SKM-1 (cell line): ENCODE measurements at regions not wholly inside any gene's neighbourhood (a gene's known extent, or its start where the extent isn't known, plus 50 kb on each side); places are given as distances from the start of the nearest gene placed in this dataset.

Experiments used
- DNase-seq: peaks from one replicate; lab custom pipeline; 2025; ENCODE audit not compliant: unreplicated experiment; lab: John Stamatoyannopoulos, UW

- DNase-seq: no peak
Observed at GRCh38 chr7:12882710-12883109, 195.3 kb downstream of the ARL4A start.

DNA sequence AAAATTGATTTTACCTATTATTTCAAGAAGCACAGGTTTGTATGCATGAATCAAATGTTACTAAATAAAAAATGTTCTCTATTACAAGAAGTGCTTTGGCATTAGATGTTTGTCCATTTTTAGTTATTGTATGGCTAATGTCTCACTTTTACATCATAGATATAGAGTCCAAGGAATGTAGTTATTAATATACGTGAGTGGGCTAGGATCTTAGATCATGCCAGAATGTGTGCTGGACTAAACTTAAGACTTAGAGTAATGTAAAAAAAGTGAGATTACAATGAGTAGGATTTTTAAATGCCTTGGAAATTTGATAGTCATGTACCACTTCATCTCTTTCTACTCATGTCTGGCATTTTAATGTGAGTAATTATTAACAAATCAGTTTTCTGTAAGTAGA is 196.6 kb downstream of the ARL4A start:
- no peak for DNase-seq

DNA sequence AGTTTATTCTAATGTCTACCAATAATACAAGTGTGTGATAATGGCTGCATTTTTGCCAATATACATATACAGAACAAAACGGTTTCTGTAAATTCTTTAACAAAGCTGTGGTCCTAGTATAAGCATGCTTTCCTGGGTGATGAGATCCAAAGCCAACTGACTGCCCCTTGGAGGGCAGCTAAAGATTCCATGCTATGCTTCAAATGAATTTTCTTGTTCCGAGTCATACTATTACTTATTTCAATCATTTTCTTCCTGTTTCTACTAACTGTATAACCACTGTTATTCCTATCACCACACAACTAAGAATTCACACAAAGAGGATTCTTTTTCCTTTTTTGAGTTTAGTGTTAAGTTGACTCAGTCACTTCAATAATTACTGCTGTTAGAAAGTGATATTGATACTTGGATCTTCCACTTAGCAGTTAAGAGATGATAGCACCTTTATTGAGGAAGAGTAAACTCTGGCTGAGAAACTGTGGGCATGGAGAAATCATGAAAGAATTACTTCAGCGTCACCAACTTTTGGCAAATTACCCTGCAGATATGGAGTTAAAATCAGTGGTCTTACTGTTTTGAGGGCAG is 197.5 kb downstream of the ARL4A start:
- no peak for DNase-seq

GRCh38 chr7:12888717-12889116 is 201.3 kb downstream of the ARL4A start:
- no peak for DNase-seq

- no peak for DNase-seq
Observed at GRCh38 chr7:12889391-12889790, 202.0 kb downstream of the ARL4A start.

- DNase-seq: no peak
Observed at GRCh38 chr7:12890586-12890985, 203.2 kb downstream of the ARL4A start.

GRCh38 chr7:12893292-12893691 is 205.9 kb downstream of the ARL4A start:
- DNase-seq: no peak

DNA sequence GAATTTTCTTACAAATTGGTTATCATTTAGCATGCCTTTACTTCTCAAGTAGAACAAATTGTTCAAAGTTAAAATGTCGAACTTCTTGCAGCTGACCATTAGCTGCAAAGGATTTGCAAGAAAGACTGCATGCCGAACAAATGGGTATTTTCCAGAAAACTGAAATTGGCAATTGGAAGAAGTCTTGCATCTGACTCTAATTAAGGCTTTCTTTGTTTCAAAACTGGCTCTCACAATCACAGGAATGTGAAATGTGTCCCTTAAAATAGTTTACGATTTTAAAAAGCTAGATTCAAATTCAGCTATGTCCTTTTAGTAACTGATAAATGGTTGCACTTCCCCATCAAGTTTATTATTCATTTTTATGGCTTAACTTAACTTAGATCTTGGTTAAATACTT is 207.9 kb downstream of the ARL4A start:
- DNase-seq: no peak

- no peak for DNase-seq
Observed at GRCh38 chr7:12896316-12896715, 208.9 kb downstream of the ARL4A start.

DNA sequence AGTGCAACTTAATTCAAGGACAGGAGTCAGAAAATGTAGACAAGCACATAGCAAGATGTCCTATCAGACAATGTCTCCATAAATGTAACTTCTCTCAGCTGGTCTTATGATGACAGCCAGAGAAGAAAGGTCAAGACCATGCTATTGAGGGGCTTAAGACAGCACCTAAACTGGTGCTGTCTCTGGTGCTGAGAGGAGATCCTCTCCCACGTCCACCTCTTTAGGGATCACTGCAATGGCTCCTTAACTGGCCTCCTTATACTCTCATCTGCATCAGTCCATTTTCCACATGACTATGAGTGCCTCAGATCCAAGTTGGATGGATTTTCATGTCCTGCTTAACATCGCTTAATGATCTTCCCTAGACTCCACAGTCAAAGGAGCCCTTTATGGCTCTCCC is 210.6 kb downstream of the ARL4A start:
- no peak for DNase-seq

GRCh38 chr7:12898620-12899019 is 211.2 kb downstream of the ARL4A start:
- no peak for DNase-seq

DNA sequence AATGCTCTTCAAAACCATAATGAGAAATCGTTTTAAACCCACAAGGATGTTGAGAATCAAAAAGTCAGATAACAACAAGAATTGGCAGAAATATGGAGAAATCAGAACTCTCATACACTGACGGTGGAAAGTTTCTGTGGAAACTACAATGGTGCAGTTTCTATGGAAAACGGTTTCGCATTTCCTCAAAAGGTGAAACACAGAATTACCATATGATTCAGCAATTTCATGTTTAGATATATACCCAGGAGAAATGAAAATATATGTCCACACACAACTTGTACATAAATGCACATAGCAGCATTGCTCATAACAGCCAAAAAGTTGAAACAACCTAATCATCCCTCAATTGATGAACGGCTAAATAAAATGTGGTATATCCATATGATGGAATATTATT is 218.2 kb downstream of the ARL4A start:
- no peak for DNase-seq

- DNase-seq: no peak
Observed at GRCh38 chr7:12907774-12908173, 220.3 kb downstream of the ARL4A start.

DNA sequence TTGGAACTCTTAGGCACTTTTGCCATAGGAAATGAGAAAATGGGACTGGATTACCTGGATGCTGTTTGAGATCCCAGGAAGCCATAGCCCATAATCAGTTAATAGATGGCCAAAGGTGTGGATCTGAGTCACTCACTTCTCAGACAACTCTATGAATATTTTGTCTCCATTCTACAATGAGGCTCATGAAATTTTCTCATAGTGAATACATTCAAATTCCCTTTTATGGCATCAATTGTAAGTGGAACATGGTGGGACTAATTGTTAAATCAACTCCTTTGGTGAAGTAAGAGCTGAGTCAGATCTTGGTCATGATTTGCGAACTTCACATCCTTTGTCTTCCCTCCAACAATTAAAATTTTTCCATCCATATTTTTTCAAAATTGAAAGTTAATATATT is 222.1 kb downstream of the ARL4A start:
- DNase-seq: no peak

GRCh38 chr7:12911053-12911452 is 223.6 kb downstream of the ARL4A start:
- no peak for DNase-seq

DNA sequence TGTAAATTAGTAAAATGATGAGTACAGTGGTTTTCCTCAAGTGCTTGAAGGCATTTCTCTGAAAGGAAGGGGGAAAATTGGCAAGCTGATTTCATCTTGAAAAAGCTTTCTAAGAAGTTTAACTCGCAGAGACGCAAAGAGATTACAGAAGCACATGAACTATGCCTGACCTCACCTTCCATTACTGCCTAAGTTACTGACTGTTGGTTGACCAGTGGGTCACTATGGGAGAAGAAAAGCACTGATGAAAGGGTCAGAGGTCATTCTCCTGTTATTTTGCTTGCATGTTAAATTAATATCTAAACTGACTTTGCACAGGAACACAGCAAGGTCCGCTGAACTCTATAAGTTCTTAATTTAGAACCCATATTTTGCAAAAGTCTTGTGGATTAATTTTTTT is 225.6 kb downstream of the ARL4A start:
- no peak for DNase-seq

DNA sequence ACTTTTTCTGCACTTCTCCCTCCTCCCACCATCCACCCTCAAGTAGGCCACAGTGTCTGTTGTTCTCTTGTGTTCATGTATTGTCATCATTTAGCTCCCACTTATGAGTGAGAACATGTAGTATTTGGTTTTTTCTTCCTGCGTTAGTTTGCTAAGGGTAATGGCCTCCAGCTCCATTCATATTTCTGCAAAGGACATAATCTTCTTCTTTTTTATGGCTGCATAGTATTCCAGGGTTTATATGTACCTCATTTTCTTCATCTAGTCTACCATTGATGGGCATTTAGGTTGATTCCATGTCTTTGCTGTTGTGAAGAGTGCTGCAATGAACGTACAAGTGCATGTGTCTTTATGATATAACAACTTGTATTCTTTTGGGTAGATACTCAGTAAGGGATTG is 230.4 kb downstream of the ARL4A start:
- no peak for DNase-seq

DNA sequence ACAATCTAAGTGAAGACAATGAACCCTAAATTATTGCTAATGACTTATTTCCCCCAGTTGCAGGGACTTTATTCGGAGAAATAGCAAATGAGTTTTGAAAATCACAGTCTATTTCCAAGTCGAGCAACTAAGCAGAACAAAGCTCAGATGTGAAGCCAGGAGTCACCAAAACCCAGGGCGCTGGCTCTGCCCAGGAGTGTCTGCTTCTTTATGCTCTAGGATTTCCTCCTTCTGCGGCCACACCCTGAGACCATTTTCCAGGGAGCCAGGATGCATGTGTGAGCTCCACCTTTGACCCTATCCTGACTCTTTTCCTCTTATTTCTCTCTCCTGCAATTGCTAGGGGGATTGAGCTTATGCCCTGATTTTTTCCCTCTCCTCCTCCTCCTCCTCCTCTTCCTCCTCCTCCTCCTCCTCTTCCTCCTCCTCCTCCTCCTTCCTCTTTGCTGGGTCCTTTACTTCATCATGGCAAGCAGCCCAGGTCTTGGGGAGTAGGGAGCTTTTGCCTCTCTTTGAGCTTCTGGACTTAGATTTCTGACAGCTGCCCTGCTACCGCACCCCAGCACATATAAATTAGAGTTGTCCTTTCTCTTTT is 234.4 kb downstream of the ARL4A start:
- no peak for DNase-seq

DNA sequence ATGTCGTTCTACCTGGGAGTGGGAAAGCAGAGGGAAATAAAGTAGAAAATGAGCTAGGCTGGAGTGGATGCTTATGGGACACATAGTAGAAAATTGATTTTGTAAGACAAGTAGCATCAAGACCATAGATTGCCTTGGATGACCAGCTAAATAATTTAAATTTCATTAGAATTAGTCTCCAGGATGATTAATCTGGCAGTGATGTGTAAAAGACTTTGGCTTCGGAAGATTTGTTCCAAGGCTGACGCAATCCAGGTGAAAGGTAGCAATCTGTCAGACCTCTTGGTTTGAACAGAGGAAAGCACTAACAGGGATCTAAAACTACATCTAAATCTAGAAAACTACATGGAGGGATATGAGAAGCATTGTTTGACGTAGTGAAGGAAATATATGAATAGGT is 236.5 kb downstream of the ARL4A start:
- no peak for DNase-seq

DNA sequence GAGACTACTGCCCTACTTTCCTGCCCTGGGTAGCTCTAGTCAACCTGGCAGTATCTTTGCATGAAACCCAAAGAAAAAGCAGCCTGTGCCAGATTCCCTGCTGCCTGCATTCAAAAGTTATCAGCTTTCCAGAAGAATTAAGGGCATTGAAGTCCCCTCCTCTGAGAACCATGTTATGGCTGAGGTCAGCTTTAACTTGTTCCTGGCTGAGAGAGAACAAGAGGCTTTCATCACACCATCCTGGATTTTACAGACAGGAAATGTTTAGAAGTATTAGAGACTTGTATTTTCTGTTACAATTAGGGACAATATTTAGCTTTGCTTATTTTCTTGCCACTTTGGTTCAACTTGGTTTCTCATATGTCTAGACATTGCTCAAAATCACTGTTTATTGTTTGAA is 238.8 kb downstream of the ARL4A start:
- no peak for DNase-seq

DNA sequence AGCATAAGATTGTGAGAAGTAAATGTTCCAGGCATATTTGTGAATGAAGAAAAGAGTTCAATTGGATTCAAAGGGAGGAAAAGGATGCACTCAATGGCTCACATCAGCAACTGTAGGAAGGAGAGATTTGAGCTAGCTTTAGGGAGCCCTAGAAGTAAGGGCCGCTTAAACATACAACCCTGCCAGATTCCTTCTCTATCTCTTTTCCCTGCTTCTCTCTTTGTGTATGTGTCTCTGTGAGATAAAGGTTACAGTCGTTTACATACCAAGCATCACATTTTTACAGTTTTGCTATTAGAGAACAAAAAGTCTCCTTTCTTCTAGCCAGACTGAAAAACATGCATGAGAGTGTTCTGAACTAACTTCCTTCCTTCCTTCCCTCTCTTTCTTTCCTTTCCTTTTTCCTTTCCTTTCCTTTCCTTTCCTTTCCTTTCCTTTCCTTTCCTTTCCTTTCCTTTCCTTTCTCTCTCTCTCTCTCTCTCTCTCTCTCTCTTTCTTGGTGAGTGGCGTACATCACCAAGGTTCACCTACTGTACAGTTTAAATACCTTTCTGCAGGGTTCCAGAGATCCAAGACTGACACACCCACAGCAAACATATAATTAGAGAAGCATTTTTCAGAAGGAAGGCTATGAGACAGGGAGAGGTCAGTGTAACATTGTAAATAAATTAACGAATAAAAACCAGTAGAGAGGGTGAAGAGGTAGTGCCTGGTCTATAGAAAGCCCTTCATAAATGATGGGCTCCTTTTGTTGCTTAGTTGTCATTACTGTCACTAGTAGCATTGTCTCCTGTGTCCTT is 240.4 kb downstream of the ARL4A start:
- no peak for DNase-seq

- DNase-seq: no peak
Observed at GRCh38 chr7:12929476-12930140, 242.2 kb downstream of the ARL4A start.
